ENCODE measurements at regions not wholly inside any gene's neighbourhood (a gene's known extent, or its start where the extent isn't known, plus 50 kb on each side); places are given as distances from the start of the nearest gene placed in this dataset.
"Not testable (repeated sequence)": the region's sequence is repeated elsewhere in the genome, so short reads cannot be mapped to it uniquely, and the experiment has no call there.

- no peak for DNase-seq
Observed at GRCh38 chr15:38614621-38615020, 50.0 kb upstream of the RASGRP1 start.

DNA sequence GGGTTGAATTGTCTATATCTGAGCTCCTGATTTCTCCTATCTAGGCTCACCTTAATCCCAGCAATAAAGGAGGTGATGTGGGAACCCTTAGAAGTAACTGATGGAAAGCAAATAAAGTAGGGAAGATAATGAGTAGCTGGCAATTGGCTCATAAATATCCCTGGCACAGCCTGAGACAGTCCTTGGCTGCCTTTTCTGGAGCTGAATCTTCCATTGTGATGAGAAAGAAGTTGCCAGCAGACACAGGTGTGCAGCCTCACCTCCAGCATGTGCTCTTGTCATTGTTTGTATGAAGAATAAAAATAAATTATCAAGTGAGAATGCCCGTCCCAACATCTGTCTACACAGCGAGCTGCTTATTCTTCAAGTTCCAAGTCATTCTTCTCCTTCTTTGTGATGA is 53.2 kb upstream of the RASGRP1 start:
- DNase-seq: no peak

DNA sequence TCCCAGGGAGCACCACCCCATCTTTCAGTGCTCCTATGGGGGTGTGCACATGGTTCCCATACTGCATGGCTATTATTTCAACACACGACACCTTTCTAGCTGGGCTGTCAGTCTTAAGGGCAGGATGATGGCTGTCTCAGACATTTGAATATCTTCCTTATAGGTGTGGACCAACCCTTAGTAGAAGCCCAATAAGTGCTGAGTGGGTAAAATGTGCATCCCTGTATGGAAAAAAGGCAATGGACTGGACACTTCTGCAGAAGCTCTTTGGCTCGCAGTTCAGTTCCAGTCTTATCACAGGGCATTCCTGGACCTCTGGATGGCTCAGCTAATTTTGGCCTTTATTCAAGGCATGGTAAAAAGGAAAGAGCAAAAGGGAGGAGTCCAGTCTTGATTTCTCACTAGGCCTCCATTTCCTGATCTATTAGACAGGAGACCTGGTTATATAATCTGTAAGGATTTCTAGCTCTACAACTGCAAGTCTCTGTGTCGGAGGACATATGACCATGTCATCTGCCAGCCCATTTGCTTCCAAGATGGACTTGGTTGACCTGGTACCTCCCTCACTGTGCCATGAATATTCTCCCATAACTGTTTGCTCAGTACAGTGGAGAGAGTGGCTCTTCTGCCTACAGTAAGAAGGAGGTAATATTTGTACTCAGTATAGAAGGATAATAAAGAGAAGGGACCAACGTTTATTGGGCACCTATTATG is 53.8 kb upstream of the RASGRP1 start:
- DNase-seq: no peak

DNA sequence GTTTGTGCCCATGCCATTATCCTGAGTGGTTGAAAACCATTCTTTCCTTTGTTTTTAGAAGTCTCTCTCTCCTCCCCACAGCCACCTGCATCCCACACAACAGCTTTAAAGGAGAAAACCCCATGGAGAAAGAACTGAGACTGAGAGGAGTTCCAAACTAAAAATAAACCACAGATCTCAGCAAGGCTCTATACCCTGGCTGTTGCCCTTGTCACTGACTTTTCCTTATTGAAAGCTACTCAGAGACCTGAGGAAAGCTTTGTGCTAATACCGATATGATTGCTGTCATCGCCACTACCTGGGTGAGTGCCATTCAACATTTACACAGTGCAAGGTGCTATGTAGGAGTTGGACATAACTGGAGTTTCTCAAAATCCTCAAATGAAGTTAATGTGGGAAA is 55.5 kb upstream of the RASGRP1 start:
- no peak for DNase-seq

DNA sequence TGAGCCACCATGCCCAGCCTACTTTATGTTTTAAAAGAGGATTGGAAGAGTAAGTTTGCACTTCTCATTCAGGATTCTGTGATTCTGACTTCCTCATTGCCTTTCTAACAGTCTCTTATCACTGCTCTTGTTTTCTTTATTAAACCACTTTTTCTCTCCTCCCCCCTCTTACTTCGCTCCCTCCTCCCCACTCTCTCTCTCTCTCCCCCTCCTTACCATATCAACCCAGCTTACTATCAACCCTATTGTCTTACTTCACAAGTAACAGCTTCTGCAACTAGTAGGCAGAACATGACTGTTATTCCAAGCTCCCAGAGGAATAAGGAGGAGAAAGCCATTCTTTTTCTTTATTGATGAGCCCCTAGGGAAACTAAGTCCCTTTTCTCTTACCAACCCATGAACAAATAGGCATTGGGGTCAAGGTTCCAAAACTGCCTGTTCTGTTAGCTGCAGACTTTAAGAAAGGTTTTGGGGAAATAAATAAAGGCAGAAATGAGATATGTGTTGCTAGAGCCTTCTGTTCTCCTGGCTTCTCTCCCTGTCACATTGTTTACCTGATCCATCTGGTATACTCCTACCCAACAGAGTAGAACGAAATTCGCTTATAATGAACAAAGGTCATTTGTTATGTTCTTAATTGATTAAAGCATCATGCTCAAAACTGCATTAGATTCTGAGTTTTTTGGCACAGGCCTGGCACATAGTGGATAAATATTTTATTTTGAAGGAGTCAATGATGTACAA is 56.4 kb upstream of the RASGRP1 start:
- no peak for DNase-seq

DNA sequence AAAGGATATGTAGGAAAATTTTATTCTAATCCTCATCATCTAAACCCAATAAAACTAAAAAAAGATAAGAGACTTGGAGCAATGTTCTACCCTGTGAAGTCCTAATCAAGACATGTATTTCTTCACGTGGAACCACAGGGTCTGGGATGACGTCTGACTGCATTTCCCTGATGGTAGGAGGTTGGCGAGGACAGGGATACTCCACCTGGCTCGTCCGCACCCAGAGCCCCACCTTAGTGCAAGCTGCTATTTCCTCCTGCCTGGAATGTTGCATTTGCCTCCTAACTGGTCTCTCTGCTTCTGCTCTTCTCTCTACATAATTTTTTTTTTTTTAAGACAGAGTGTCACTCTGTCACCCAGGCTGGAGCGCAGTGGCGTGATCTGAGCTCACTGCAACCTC is 57.7 kb upstream of the RASGRP1 start:
- no peak for DNase-seq

- DNase-seq: no peak
Observed at GRCh38 chr15:38622908-38623307, 58.3 kb upstream of the RASGRP1 start.

DNA sequence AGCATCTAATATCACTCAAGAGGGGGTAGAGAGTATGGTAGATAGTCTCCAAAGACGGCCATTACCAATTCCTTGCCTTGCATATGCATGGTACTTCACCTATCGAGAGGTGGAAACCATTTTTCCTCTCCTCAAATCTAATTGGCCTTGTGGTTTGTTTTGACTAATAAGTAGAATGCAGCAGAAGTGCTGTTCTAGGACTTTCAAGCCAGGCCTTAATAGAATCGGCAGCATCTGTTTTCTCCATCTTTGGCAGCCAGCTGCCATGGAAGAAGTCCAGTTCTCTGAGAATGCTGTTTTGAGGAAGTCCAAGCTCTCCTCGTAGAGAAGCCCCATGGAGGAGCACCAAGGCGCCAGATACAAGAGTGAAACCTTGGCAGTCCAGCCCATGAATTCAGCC is 59.1 kb upstream of the RASGRP1 start:
- DNase-seq: no peak

DNA sequence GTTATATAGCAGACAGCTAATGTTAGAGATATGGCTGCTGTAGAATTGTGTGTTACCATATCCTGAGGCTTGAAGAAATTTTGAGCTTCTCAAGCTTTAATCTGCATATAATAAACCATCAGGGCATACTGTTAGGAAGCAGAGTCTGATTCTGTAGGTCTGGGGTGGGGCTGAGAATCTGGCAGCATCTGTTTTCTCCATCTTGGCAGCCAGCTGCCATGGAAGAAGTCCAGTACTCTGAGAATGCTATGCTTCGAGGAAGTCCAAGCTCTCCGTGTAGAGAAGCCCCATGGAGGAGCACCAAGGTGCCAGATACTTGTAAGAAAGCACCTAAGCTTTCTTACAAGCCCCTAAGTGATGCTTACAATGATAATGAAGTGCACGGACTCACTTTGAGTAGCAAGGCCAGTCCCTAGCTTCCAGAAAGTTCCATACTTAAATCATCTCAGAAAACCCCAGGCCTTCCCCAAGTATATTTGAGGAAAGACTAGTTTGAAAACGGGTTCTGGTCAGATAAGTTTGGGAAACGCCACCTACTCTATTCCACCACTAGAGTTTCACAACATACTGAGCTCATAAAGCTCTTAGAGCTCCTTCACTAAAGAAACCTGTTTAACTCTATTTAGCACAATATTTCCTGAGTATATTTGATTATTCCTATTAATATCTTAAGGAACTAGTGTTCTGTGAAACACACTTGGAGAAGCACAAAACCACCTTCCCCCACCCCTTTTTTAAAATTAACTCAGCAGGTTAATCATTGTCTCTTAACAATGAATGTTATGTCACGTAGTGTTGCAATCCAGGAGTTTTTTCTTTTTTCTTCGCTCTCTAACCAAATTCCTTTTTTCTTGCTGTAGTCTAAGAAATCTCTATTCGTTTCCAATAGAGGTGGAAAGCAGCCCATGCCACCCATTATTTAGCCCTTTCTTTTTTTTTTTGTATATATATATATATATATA is 59.9 kb upstream of the RASGRP1 start:
- no peak for DNase-seq

GRCh38 chr15:38625886-38626285 is 61.3 kb upstream of the RASGRP1 start:
- DNase-seq: no peak

GRCh38 chr15:38626443-38627050 is 61.9 kb upstream of the RASGRP1 start:
- DNase-seq: no peak

DNA sequence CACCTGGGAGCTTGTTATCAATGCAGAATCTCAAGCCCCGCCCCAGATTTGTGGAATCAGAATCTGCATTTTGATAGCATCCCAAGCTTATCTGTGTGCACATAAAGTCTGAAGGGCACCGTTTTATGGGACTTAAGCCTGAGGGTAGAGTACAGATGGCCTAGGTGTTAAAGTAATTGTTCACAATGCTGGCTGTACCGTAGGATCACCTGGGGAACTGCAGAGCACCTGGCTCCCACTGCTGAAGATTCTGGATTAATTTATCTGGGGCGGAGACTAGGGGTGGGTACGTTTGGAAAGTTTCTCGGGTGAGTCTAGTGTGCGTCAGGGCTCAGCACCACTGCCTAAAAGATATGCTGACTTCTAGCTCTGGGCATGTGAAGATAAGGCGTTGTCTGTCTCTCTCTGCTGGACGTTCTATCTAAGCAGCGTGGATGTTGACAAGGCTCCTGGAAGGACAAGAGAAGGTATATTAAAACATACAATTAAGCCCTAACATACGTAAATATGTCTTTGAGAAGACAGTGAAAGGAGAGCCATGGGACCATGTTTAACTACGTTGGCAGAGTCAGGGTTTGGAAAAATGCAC is 63.2 kb upstream of the RASGRP1 start:
- DNase-seq: no peak

DNA sequence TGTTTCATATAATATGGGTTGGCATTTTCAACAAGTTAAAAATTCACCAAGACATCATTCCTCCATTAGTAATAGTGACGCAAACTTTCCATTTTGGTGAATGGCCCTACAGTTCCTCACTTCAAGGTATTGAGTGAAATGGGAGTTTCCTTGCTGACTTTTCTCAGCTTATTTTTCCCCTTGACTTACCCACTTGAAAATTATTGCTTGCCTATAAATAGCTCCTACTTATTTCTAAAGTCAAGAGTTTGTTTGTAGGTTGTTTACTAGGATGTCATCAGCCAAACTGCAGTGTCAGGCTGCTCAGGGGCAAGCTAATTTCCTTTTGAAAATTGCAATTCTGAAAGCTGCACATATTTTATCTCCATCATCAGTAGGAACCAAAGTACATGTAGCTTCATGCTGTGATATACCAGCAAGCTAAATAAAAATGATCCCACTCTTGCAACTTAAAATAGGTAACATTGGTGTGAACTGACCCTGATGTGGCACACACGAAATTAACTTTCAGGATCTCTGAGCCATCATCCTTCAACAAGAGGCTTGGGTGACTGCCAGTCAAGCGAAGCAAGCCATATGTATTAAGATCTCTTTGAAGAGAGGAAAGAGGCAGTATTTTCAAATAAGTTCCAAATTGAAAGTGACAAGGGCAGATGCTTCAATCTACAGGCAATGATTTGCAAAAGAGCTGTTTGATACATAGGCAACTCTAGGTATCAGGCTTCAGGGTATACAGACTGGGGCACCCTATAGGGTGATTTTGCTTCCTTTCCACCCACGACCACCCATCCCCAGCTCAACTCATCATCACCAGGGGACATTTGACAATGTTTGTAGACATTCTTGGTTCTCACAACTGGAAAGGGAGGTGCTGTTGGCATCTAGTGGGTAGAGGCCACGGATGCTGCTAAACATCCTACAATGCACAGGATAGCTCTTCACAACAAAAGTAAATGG is 66.8 kb upstream of the RASGRP1 start:
- no peak for DNase-seq

DNA sequence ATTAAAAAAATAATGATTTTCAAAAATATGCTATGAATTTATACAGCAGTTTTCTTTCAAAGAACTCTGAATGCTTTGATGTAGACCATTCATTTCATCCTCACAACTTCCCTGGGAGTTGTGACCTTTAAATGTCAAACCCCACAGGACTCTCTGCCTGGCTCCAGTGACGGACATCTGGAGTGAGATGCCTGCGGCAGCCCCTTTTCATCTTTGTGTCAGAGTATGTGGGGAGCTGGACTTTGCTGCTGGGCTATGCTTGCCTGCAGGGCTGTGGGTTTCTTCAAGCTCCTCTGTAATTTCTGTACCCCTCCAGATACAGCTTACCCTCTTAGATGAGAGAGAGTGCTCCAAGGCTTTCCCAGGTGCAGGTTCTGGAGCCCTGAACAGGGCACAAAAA is 70.6 kb upstream of the RASGRP1 start:
- DNase-seq: no peak

DNA sequence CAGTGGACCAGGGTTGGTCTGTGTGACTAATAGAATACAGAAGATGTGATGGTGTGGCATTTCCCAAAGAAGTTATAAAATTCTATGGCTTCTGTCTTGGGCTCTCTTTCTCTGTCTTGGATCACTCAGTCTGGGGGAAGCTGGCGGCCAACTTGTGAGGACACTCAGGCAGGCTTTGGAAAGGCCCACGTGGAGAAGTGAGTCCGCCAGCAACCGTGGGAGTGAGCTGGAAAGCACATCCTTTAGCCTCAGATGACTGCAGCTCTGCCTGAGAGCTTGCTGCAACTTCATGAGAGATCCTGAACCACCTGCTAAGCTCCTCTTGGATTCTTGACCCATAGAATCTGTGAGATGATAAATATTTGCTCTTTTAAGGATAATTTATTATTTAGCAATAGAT is 72.0 kb upstream of the RASGRP1 start:
- DNase-seq: no peak

DNA sequence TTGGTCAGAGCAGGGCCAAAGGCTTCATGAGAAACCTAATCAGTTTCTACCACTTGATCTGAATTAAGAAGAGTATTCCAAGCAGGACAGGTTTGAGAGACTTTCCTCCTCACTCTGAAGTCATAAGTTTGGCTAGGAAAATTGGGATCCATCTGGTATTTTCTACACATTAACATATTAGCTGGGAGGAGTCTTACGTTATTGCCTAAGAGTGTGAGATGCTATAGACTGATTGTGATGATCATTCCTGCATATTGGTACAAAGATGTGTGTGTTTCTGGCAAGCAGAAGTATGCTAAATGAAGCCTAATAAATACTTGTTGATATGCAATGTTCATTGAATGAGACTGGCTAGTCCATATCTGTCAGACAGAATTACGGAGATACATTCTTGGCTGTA is 73.5 kb upstream of the RASGRP1 start:
- no peak for DNase-seq

DNA sequence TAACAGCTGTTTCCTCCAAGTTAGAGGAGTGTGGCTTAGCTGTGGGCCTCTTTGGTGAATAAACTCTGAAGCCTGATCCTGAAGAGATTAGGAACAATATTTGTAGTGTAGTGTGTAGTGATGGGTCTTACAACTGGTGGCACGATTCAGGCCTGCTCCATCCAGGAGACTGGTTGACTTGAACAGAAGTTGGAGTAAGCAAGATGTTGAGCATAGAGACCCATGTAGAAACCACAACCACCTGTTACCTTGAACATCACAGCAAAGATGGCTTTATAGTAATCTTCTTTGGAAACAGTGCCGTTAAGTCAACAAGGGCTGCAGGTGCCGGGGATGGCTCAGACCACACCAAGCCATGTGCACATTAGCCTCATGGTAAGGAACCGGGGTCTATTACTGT is 74.2 kb upstream of the RASGRP1 start:
- no peak for DNase-seq

- DNase-seq: no peak
Observed at GRCh38 chr15:38642689-38643270, 78.2 kb upstream of the RASGRP1 start.

- not testable (repeated sequence) for DNase-seq
Observed at GRCh38 chr15:38644353-38644752, 79.7 kb upstream of the RASGRP1 start.

DNA sequence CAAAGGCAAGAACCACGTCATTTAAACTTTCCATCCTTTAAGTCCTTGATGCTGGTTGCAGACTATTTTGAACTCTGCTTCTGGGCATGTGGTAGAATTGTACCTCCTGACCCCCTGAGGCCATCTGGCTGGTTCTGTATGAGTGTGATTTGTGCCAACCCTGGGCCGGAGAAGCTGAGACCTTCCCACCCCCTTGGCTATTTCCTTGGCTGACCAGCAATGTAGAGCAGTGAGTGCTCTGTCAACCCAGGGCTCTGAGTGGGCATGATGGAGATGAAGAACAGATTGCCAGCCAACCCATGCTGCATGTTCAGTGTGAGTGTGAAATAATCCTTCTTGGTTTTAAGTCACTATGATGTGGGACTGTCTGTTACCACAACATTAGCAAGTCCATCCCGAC is 82.1 kb upstream of the RASGRP1 start:
- no peak for DNase-seq

GRCh38 chr15:38647683-38648082 is 83.1 kb upstream of the RASGRP1 start:
- no peak for DNase-seq
